ENCODE measurements at regions not wholly inside any gene's neighbourhood (a gene's known extent, or its start where the extent isn't known, plus 50 kb on each side); places are given as distances from the start of the nearest gene placed in this dataset.
"Not testable (repeated sequence)": the region's sequence is repeated elsewhere in the genome, so short reads cannot be mapped to it uniquely, and the experiment has no call there.

DNA sequence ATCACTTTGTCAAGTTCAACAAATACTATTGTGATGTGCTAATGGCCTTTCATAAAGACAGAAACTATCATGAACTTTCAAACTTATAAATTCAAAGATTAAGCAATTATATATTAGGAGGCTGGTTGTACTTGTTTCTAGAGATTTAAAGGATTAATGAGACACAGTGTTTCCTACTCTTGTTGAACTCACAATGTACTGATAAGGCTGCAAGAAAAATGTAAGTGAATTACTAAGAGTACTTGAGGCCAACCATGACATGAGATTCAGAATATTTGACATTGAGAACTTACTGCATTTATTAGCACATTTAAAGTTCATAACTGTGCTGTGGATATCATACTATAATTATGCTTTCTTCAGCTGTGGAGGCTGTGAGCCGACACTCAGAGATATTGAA is 1210.5 kb upstream of the SORCS1 start:
- no peak overlapping the region for H3K4me3 ChIP-seq (ENCODE audit: low read length)
- TF ChIP-seq ZNF274 (IDR thresholded peaks at IDR 0.05; ENCODE audit: low read depth, low read length), result no peak

DNA sequence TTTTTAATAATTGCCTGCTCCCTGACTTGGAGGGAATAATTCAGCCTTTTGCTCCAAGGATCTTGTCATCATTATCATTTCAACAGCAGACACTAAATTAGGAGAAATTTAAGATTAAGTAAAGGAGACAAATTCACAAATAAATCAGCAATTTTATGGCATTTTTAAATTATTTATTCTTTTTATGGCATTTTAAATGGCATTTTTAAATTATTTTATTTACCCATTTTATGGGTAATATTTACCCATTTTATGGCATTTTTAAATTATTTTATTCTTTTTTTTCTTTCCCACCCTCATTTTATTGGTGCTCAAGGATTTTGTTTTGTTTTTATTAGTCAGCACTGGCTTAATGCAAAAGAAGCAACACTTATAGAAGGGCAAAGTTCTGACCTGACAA is 1201.0 kb upstream of the SORCS1 start:
- TF ChIP-seq ZNF274 (IDR thresholded peaks at IDR 0.05; ENCODE audit: low read depth, low read length), result no peak
- no peak overlapping the region for H3K4me3 ChIP-seq (ENCODE audit: low read length)

DNA sequence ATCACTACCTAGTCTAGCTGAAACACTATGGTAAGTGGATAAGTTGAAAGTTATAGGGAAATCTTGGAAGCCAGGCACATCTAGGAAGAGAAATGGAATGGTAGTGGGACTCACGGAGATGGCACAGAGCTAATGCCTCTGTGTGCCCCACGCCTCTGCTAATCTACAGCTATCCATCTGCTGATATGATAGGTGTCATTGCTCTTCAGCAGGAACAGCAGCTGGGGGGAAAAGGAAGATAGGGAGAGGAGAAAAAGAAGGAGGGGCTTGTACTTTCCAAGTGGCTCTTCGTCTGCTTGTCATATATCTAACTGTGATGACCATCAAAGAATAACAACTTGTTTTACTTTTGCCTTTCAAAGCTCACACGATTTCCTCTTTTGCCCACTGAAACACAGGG is 1199.1 kb upstream of the SORCS1 start:
- TF ChIP-seq ZNF274 (IDR thresholded peaks at IDR 0.05; ENCODE audit: low read depth, low read length), result no peak
- H3K4me3 ChIP-seq (ENCODE audit: low read length), result no peak overlapping the region

DNA sequence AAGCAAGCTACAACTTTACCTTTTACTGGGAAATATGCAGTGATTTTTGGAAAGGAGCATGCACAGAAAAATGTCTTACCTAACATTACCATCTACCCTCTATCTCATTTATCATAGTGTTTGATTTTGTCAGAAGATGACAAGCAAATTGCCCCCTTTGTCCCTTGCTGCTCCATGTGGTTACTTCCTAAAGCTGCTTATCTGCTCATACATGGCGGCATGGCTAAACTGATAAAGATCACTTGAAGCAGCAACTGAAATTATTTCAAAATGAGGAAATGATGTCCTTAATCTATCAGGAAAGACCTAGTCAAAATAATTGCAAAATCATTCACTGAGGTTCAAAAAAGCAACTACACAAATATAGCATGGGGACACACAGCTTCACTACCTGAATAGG is 1198.5 kb upstream of the SORCS1 start:
- H3K4me3 ChIP-seq (ENCODE audit: low read length), result no peak overlapping the region
- TF ChIP-seq ZNF274 (IDR thresholded peaks at IDR 0.05; ENCODE audit: low read depth, low read length), result no peak

DNA sequence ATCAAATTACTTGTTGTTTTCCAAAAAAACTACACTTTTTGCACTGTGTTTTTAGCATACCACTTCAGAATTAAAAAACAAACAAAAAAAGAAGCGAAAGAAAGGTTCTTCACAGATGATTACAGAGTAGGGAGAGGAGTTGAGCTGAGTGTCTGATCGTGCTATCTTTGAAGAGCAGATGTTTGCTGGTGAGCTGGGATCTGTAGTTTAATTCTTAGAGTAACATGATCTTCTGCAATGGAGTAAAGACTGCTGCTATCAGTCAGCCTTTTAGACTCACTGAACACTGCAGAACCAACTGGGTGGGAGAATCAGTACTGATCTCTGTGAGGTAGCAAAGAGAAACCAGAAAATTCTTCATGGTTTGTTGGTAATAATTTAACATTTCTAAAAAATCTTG is 1197.8 kb upstream of the SORCS1 start:
- no peak overlapping the region for H3K4me3 ChIP-seq (ENCODE audit: low read length)
- no peak for TF ChIP-seq ZNF274 (IDR thresholded peaks at IDR 0.05; ENCODE audit: low read depth, low read length)

DNA sequence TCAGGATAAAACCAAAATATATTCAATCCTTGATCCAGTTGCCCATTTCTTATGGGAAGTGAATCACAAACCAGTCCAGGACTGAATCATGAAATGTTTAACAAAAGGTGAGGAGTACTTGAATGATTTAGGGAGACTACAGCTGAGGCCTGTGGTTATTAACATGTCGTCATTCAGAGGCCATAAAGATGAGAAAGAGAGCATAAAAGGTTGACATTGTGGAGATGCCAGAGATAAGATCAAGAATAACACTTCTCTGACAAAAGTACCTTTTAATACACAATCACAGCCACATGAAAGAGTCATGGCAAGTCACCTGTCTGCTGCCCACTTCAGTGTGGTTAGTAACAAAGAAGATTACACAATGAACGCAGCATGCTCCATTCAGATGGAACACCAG is 1195.7 kb upstream of the SORCS1 start:
- no peak overlapping the region for H3K4me3 ChIP-seq (ENCODE audit: low read length)
- TF ChIP-seq ZNF274 (IDR thresholded peaks at IDR 0.05; ENCODE audit: low read depth, low read length), result no peak

DNA sequence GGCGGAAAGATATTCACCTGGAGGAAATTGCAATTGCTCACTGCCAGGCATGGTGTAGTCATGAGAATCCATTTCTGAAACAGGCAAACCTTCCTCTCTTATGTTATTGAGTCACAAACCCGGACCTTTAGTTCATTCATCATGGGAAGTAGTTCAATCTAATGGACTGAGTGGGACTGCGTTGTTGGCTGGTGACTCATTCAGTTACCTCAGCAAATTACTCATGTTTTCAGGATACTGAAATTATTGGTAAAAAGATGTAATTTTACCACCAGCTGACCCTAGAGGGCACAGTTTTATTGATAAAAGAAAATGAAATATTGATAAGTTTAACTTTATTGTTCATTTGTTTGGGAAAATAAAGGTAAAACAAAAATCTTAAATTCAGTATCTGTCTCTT is 1194.4 kb upstream of the SORCS1 start:
- TF ChIP-seq ZNF274 (IDR thresholded peaks at IDR 0.05; ENCODE audit: low read depth, low read length), result no peak
- no peak overlapping the region for H3K4me3 ChIP-seq (ENCODE audit: low read length)

DNA sequence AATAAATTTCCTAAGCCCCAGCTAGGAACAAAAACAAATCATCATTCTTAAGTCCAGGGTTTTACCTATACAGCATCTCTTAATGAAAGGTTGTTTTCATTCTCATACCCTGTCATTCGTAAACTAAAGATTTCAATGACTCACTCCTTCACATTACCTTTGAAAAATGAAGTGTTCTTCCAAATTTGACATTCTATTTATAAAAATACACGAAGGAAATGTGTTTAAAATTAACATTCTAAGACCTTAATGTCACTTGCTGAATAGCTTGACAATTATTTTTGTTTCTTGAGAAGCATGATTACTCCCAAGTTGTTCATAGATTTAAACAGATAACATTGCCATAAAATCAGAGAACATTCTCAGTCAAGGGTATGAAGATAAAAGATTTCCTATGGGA is 1188.3 kb upstream of the SORCS1 start:
- TF ChIP-seq ZNF274 (IDR thresholded peaks at IDR 0.05; ENCODE audit: low read depth, low read length), result no peak
- H3K4me3 ChIP-seq (ENCODE audit: low read length), result no peak overlapping the region

DNA sequence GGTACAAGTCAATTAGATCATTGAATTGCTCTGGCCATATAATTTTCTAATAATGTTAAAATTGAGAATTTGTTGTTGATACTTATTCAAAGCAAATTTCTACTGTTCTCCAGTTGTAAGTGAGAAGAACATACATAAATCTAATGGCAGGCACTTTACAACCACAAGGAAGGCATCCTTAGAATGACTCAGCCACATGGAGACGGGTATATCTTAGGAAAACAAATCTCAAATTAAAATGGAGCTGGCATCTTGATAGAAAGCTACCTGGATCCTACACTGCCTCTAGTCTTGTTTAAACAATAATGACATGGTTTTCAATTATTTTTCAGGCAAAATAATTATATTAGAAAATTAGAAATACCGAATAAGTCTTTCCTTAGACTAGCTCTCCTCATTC is 1183.7 kb upstream of the SORCS1 start:
- no peak for TF ChIP-seq ZNF274 (IDR thresholded peaks at IDR 0.05; ENCODE audit: low read depth, low read length)
- no peak overlapping the region for H3K4me3 ChIP-seq (ENCODE audit: low read length)

DNA sequence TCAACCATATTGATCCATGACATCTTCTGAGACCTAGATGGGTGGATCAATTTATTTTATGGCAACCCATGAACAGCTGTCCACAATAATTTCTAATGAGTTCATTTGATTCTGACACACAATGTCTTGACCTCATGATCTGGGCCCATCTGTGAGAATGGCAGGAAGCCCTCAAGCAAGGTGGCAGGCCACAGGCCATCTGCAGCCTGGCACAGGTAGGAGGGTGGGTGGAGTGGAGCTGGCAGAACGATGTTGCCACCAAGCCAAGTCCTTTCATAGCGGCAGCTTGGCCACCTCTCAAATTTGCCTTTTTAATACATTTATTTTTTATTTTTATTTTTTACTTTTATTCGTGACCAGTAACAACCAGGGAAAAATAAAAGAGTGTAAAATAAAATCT is 1181.6 kb upstream of the SORCS1 start:
- no peak for TF ChIP-seq ZNF274 (IDR thresholded peaks at IDR 0.05; ENCODE audit: low read depth, low read length)

DNA sequence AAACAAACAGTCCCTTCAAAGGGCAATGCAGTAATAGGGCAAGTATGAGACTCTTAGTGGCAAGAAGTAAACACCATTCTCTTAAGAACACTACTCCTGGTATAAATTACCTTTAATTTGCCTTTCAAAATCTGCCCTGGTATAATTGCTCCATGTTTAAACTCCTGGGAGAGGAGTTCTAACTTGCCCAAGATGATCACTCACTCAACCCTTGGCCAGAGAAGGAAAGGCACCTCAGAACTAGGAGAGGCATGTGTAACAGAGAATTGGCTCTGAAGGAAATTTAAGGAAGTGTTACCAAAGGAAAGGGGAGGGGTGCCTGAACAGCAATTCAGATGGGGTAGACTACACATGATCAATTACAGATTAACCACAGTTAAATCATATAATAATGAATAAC is 1173.6 kb upstream of the SORCS1 start:
- no peak for TF ChIP-seq ZNF274 (IDR thresholded peaks at IDR 0.05; ENCODE audit: low read depth, low read length)
- H3K4me3 ChIP-seq (ENCODE audit: low read length), result no peak overlapping the region

More for the DNA sequence above, 1181.6 kb upstream of the SORCS1 start:
- no peak overlapping the region for H3K4me3 ChIP-seq (ENCODE audit: low read length)

DNA sequence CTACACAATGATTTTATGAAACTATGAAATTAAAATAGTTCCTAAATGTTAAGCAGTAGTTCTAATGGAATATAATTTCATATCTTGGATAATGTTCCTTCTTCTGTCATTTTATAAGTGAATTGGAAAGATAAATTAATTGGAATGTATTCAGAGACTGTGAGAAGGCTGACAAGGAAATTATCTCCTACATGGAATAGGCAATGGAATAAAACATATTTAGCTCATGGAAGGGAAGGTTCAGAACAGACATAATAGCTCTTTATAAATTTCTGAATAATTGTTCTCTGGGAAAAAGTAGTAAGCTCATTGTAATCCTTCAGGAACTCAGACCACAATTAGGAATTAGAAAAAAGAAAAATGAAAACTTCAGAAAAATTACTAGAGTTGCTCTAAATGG is 1172.3 kb upstream of the SORCS1 start:
- H3K4me3 ChIP-seq (ENCODE audit: low read length), result no peak overlapping the region
- TF ChIP-seq ZNF274 (IDR thresholded peaks at IDR 0.05; ENCODE audit: low read depth, low read length), result no peak

DNA sequence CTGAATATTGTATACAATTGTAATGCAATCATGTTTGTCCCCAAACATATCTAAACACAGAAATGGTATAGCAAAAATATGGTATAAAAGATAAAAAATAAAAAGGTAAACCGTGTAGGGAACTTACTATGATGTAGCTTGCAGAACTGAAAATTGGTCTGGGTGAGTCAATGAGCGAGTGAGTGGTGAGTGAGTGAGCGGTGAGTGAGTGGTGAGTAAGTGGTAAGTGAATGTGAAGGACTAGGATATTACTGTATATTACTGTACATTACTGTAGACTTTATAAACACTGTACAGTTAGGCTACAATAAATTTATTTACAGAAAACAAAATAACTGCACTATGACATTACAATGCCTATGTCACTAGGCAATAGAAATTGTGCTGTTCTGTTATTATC is 1163.2 kb upstream of the SORCS1 start:
- no peak for TF ChIP-seq ZNF274 (IDR thresholded peaks at IDR 0.05; ENCODE audit: low read depth, low read length)
- H3K4me3 ChIP-seq (ENCODE audit: low read length), result no peak overlapping the region

DNA sequence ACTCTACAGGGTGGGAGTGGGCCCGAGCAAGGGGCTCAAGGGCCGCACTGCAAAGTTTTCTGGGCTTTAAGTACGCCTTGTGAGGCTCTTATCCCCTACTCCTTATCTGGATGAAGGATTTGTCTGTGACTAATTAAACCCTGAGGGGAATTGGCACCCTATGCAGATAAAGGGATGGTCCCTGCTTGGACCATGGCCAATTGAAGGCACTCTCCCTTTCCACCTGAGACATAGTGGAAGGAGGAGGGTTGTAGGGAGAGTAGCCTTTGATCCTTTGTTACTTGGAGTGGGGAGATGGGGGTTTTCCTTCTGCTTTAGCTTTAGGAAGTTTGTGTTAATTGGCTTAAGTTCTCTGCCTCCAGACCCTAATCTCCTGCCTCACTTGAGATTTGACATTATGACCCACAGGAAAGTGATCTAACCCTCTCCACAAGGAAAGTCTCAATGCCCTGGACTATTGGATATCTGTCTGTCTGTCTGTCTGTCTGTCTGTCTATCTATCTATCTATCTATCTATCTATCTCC is 1158.8 kb upstream of the SORCS1 start:
- TF ChIP-seq ZNF274 (IDR thresholded peaks at IDR 0.05; ENCODE audit: low read depth, low read length), result no peak

DNA sequence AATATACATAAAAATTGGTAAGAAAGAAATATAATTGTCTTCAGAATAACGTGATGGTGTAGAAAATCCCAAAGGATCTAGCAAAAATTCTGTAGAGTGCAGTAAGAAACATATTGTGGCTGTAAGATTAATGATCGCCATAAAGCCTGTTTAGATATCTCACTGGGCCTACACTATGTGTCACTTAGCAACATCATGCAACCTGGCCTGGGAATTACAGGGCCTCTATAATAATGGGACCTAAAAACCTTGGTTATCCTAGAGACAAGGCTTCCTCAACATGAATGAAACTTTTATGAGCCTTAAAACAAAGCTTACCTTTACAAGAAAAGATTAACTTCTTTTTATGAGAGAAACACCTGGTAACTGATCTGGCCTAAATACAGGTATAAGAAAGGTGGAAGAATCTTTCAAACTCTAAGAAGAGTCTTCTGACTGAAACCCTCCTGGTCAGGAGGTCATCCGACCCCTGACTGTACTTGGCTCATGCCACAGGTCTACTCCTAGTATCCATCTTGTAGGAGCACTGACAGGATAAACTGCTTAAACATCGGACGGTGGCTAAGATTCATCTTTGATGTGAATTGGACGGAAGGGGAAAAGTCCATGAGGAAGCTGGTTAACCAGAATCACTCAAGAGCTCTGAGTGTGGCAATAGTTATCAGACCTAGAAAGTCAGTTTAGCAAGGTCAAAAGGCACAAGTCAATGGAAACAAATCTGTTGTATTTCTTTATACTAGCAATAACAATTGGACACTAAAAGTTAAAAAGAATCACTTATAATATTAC is 1155.1 kb upstream of the SORCS1 start:
- H3K4me3 ChIP-seq (ENCODE audit: low read length), result no peak overlapping the region
- no peak for TF ChIP-seq ZNF274 (IDR thresholded peaks at IDR 0.05; ENCODE audit: low read depth, low read length)

More for the DNA sequence above, 1158.8 kb upstream of the SORCS1 start:
- no peak overlapping the region for H3K4me3 ChIP-seq (ENCODE audit: low read length)

DNA sequence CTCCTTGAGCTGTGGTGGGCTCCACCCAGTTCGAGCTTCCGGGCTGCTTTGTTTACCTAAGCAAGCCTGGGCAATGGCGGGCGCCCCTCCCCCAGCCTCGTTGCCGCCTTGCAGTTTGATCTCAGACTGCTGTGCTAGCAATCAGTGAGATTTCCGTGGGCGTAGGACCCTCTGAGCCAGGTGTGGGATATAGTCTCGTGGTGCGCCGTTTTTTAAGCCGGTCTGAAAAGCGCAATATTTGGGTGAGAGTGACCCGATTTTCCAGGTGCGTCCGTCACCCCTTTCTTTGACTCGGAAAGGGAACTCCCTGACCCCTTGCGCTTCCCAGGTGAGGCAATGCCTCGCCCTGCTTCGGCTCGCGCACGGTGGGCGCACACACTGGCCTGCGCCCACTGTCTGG is 1151.1 kb upstream of the SORCS1 start:
- H3K4me3 ChIP-seq (ENCODE audit: low read length), result not testable (repeated sequence)

Data from GM08714 (cell line).